ENCODE measurements at regions not wholly inside any gene's neighbourhood (a gene's known extent, or its start where the extent isn't known, plus 50 kb on each side); places are given as distances from the start of the nearest gene placed in this dataset.
"Not testable (repeated sequence)": the region's sequence is repeated elsewhere in the genome, so short reads cannot be mapped to it uniquely, and the experiment has no call there.

DNA sequence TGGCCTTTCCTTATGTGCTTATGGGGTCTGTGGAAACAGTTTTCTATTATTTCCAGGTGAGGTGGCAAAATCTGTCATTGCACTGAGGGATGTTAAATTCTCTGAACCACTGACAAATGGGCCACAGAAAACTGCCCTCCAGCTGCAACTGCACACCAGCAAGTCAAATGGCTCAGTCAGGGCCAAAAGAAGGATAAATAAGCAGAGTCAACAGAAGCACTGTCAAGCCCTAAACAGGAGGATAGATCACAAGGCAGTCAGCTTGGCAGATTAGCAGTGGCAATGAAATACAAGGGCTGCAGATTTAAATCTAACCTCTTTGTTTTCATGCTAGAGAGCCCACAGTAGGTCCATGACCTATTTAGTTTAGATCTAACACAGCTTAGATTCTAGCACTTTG is 435.6 kb downstream of the ETS1 start:
- Histone ChIP-seq H3K4me1 (ENCODE audit: control insufficient read depth in 3 of 3, insufficient read depth in 3 of 3, low read length in 3 of 3) (no peaks in the 10 kb centered on the region), H3K4me3 (ENCODE audit: low read length in 3 of 3) (no peak overlapping the region), H3K27me3 (ENCODE audit: control insufficient read depth in 3 of 3, insufficient read depth in 3 of 3, low read length in 3 of 3) (peaks cover 0 to 2% (median 0%) of the 10 kb centered on the region in 3 donors), H3K9me3 (ENCODE audit: control insufficient read depth in 3 of 3, low read length in 3 of 3) (no peaks in the 10 kb centered on the region), H3K9ac (ENCODE audit: low read depth in 1 of 3, low read length in 3 of 3) (no peak overlapping the region), H3K36me3 (ENCODE audit: control insufficient read depth in 3 of 3, insufficient read depth in 3 of 3, low read length in 3 of 3) (no peaks in the 10 kb centered on the region), H3K27ac (ENCODE audit: low read depth, low read length) (no peak overlapping the region)

DNA sequence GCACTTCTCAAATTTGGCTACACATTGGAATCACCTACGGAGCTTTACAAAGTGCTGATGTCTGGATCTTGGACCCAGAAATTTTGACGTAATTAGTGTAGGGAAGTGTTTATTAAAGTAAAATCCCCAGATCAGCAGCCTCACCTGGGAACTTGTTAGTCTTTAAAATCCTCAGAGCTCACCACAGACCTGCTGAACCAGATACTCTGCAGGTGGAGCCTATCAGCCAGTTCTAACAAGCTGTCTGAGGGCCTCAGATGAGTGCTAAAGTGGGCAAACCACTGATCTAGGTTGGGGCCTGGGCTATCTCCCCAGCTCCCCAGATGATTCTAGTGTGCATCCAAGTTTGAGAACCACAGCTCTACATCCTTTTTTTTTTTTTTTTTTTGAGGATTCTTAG is 436.0 kb downstream of the ETS1 start:
- Histone ChIP-seq H3K9ac (ENCODE audit: low read depth in 1 of 3, low read length in 3 of 3) (no peak overlapping the region), H3K27me3 (ENCODE audit: control insufficient read depth in 3 of 3, insufficient read depth in 3 of 3, low read length in 3 of 3) (peaks cover 0 to 2% (median 0%) of the 10 kb centered on the region in 3 donors), H3K4me3 (ENCODE audit: low read length in 3 of 3) (no peak overlapping the region), H3K27ac (ENCODE audit: low read depth, low read length) (no peak overlapping the region), H3K36me3 (ENCODE audit: control insufficient read depth in 3 of 3, insufficient read depth in 3 of 3, low read length in 3 of 3) (no peaks in the 10 kb centered on the region), H3K4me1 (ENCODE audit: control insufficient read depth in 3 of 3, insufficient read depth in 3 of 3, low read length in 3 of 3) (no peaks in the 10 kb centered on the region), H3K9me3 (ENCODE audit: control insufficient read depth in 3 of 3, low read length in 3 of 3) (no peaks in the 10 kb centered on the region)

DNA sequence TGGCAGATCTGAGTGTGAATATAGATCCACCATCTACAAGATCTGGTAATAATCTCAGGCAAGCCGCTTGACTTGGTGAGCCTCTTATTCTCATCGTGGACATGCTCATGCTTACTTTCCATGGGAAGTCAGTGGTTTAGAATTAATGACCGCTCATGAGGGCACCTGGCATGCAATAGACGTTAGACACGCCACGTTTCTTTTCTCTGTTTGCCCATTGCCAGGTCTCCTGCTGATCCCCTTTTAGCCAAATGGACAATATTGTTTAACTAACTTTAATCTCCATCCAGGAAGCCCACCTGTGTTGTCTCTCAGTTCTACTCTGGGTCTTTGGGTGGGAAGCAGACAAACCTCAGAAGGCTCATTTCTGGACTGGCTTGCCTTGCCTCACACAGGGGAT is 439.1 kb downstream of the ETS1 start:
- Histone ChIP-seq H3K4me3 (ENCODE audit: low read length in 3 of 3) (no peak overlapping the region), H3K9me3 (ENCODE audit: control insufficient read depth in 3 of 3, low read length in 3 of 3) (no peaks in the 10 kb centered on the region), H3K27ac (ENCODE audit: low read depth, low read length) (no peak overlapping the region), H3K27me3 (ENCODE audit: control insufficient read depth in 3 of 3, insufficient read depth in 3 of 3, low read length in 3 of 3) (peaks cover 0 to 2% (median 0%) of the 10 kb centered on the region in 3 donors), H3K9ac (ENCODE audit: low read depth in 1 of 3, low read length in 3 of 3) (no peak overlapping the region), H3K36me3 (ENCODE audit: control insufficient read depth in 3 of 3, insufficient read depth in 3 of 3, low read length in 3 of 3) (no peaks in the 10 kb centered on the region), H3K4me1 (ENCODE audit: control insufficient read depth in 3 of 3, insufficient read depth in 3 of 3, low read length in 3 of 3) (no peaks in the 10 kb centered on the region)

DNA sequence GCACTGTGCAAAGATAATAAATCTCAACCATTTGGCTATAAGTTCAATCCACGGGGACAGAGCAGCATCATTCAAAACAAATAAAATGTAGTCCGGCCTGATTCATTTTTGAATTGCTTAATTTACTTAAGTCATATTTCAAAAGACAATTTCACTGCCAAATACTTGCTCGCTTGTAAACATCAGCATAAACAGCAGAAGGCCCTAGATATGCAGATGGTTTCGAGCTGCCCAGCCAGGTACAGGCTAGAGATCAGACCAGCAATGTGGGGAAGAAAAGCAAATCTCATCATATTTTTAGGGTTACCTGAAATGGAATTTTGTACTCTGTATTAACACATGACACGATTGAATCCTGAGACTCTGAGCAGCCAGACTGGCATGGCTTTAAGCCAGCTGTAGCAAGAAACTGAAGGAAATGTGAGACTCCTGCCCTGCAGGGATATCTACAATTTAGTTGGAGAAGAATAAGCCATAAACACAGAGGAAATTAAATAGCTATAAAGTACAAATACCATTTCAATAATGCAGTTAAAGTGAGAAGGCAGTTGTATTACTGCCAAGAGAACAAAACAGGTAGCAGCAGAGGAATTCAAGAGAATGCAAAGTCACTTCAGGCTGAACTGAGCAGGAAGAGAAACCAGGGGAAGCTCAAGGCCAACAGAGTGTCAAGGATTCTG is 440.3 kb downstream of the ETS1 start:
- no peak overlapping the region for H3K9ac ChIP-seq (ENCODE audit: low read depth in 1 of 3, low read length in 3 of 3)
- H3K4me1 ChIP-seq (ENCODE audit: control insufficient read depth in 3 of 3, insufficient read depth in 3 of 3, low read length in 3 of 3), result no peaks in the 10 kb centered on the region
- H3K9me3 ChIP-seq (ENCODE audit: control insufficient read depth in 3 of 3, low read length in 3 of 3), result no peaks in the 10 kb centered on the region
- no peak overlapping the region for H3K27ac ChIP-seq (ENCODE audit: low read depth, low read length)
- no peak overlapping the region for H3K4me3 ChIP-seq (ENCODE audit: low read length in 3 of 3)
- no peaks in the 10 kb centered on the region for H3K36me3 ChIP-seq (ENCODE audit: control insufficient read depth in 3 of 3, insufficient read depth in 3 of 3, low read length in 3 of 3)
- H3K27me3 ChIP-seq (ENCODE audit: control insufficient read depth in 3 of 3, insufficient read depth in 3 of 3, low read length in 3 of 3), result peaks cover 0 to 2% (median 0%) of the 10 kb centered on the region in 3 donors

DNA sequence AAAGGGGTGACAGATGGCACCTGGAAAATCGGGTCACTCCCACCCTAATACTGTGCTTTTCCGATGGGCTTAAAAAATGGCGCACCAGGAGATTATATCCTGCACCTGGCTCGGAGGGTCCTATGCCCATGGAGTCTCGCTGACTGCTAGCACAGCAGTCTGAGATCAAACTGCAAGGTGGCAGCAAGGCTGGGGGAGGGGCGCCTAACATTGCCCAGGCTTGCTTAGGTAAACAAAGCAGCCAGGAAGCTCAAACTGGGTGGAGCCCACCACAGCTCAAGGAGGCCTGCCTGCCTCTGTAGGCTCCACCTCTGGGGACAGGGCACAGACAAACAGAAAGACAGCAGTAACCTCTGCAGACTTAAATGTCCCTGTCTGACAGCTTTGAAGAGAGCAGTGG is 447.1 kb downstream of the ETS1 start:
- H3K27me3 ChIP-seq (ENCODE audit: control insufficient read depth in 3 of 3, insufficient read depth in 3 of 3, low read length in 3 of 3); H3K9ac ChIP-seq (ENCODE audit: low read depth in 1 of 3, low read length in 3 of 3); H3K4me1 ChIP-seq (ENCODE audit: control insufficient read depth in 3 of 3, insufficient read depth in 3 of 3, low read length in 3 of 3); H3K36me3 ChIP-seq (ENCODE audit: control insufficient read depth in 3 of 3, insufficient read depth in 3 of 3, low read length in 3 of 3); H3K9me3 ChIP-seq (ENCODE audit: control insufficient read depth in 3 of 3, low read length in 3 of 3); H3K27ac ChIP-seq (ENCODE audit: low read depth, low read length); H3K4me3 ChIP-seq (ENCODE audit: low read length in 3 of 3): not testable (repeated sequence)

- H3K9me3 ChIP-seq (ENCODE audit: control insufficient read depth in 3 of 3, low read length in 3 of 3), result no peaks in the 10 kb centered on the region
- no peak overlapping the region for H3K4me3 ChIP-seq (ENCODE audit: low read length in 3 of 3)
- no peaks in the 10 kb centered on the region for H3K36me3 ChIP-seq (ENCODE audit: control insufficient read depth in 3 of 3, insufficient read depth in 3 of 3, low read length in 3 of 3)
- no peak overlapping the region for H3K27ac ChIP-seq (ENCODE audit: low read depth, low read length)
- no peaks in the 10 kb centered on the region for H3K27me3 ChIP-seq (ENCODE audit: control insufficient read depth in 3 of 3, insufficient read depth in 3 of 3, low read length in 3 of 3)
- no peak overlapping the region for H3K9ac ChIP-seq (ENCODE audit: low read depth in 1 of 3, low read length in 3 of 3)
- no peaks in the 10 kb centered on the region for H3K4me1 ChIP-seq (ENCODE audit: control insufficient read depth in 3 of 3, insufficient read depth in 3 of 3, low read length in 3 of 3)
Measured at GRCh38 chr11:128135451-128135850, 451.9 kb downstream of the ETS1 start.

GRCh38 chr11:128133501-128133900 is 453.9 kb downstream of the ETS1 start:
- Histone ChIP-seq H3K27ac (ENCODE audit: low read depth, low read length) (no peak overlapping the region), H3K9me3 (ENCODE audit: control insufficient read depth in 3 of 3, low read length in 3 of 3) (no peaks in the 10 kb centered on the region), H3K36me3 (ENCODE audit: control insufficient read depth in 3 of 3, insufficient read depth in 3 of 3, low read length in 3 of 3) (no peaks in the 10 kb centered on the region), H3K27me3 (ENCODE audit: control insufficient read depth in 3 of 3, insufficient read depth in 3 of 3, low read length in 3 of 3) (no peaks in the 10 kb centered on the region), H3K4me1 (ENCODE audit: control insufficient read depth in 3 of 3, insufficient read depth in 3 of 3, low read length in 3 of 3) (no peaks in the 10 kb centered on the region), H3K4me3 (ENCODE audit: low read length in 3 of 3) (no peak overlapping the region), H3K9ac (ENCODE audit: low read depth in 1 of 3, low read length in 3 of 3) (no peak overlapping the region)

DNA sequence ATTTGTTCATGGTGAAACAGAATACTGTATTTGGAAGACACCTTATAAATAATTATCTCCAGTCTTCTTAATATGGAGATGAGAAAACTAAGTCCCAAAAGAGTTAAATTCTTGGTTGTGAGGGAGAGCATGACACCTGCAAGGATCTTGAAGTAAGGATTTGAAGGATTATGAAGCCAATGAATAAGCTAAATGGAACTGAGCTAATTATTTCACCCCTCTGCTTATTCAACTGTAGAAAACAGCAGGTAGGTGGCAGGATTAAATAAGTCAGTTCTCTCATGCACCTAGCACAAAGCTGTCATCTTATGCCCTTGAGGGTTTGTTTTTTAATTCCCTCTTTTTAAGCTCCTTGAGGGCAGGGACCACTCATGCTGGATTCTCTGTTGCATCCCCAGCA is 457.3 kb downstream of the ETS1 start:
- Histone ChIP-seq H3K9ac (ENCODE audit: low read depth in 1 of 3, low read length in 3 of 3) (no peak overlapping the region), H3K36me3 (ENCODE audit: control insufficient read depth in 3 of 3, insufficient read depth in 3 of 3, low read length in 3 of 3) (no peaks in the 10 kb centered on the region), H3K9me3 (ENCODE audit: control insufficient read depth in 3 of 3, low read length in 3 of 3) (no peaks in the 10 kb centered on the region), H3K4me1 (ENCODE audit: control insufficient read depth in 3 of 3, insufficient read depth in 3 of 3, low read length in 3 of 3) (no peaks in the 10 kb centered on the region), H3K27ac (ENCODE audit: low read depth, low read length) (no peak overlapping the region), H3K27me3 (ENCODE audit: control insufficient read depth in 3 of 3, insufficient read depth in 3 of 3, low read length in 3 of 3) (no peaks in the 10 kb centered on the region), H3K4me3 (ENCODE audit: low read length in 3 of 3) (no peak overlapping the region)

DNA sequence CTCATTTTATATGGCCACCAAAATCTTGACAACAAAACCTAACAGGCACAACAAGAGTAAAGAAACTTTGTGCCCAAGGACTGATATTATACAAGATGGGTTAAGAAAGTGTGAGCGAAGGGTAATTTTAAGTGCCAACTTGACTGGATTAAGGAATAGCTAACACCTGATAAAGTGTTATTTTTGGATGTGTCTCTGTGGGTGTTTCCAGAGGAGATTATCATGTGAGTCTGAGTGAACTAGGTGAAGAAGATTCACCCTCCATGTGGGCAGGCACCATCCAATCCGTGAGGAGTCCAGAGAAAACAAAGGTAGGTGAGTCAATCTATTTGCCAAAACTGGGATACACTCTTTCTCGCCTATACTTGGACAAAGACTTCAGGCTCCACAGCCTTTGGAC is 461.6 kb downstream of the ETS1 start:
- H3K9me3 ChIP-seq (ENCODE audit: control insufficient read depth in 3 of 3, low read length in 3 of 3), result no peaks in the 10 kb centered on the region
- H3K27me3 ChIP-seq (ENCODE audit: control insufficient read depth in 3 of 3, insufficient read depth in 3 of 3, low read length in 3 of 3), result no peaks in the 10 kb centered on the region
- no peak overlapping the region for H3K9ac ChIP-seq (ENCODE audit: low read depth in 1 of 3, low read length in 3 of 3)
- no peaks in the 10 kb centered on the region for H3K4me1 ChIP-seq (ENCODE audit: control insufficient read depth in 3 of 3, insufficient read depth in 3 of 3, low read length in 3 of 3)
- H3K27ac ChIP-seq (ENCODE audit: low read depth, low read length), result no peak overlapping the region
- H3K4me3 ChIP-seq (ENCODE audit: low read length in 3 of 3), result no peak overlapping the region
- no peaks in the 10 kb centered on the region for H3K36me3 ChIP-seq (ENCODE audit: control insufficient read depth in 3 of 3, insufficient read depth in 3 of 3, low read length in 3 of 3)

DNA sequence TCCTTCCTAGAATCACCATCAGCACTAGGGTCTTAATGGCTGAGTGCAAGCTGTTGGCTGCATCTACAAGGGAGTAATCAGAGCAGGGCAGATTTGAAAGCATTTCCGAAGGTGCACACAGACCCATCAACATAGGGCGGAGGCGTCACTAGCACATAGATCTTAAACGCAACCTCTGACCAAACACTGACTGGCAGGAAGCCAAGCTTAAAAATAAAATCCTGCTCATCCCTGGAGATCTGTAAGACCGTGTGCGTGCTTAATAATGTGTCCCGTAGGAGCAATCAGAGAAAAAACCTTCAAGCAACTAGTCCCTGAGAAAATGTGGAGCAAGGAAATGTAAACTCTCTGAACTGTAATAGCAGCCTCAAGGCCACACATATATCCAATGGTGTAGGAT is 470.5 kb downstream of the ETS1 start:
- Histone ChIP-seq H3K9ac (ENCODE audit: low read depth in 1 of 3, low read length in 3 of 3) (no peak overlapping the region), H3K9me3 (ENCODE audit: control insufficient read depth in 3 of 3, low read length in 3 of 3) (no peaks in the 10 kb centered on the region), H3K36me3 (ENCODE audit: control insufficient read depth in 3 of 3, insufficient read depth in 3 of 3, low read length in 3 of 3) (no peaks in the 10 kb centered on the region), H3K27ac (ENCODE audit: low read depth, low read length) (no peak overlapping the region), H3K4me1 (ENCODE audit: control insufficient read depth in 3 of 3, insufficient read depth in 3 of 3, low read length in 3 of 3) (no peaks in the 10 kb centered on the region), H3K4me3 (ENCODE audit: low read length in 3 of 3) (no peak overlapping the region), H3K27me3 (ENCODE audit: control insufficient read depth in 3 of 3, insufficient read depth in 3 of 3, low read length in 3 of 3) (no peaks in the 10 kb centered on the region)
